ENCODE measurements at regions not wholly inside any gene's neighbourhood (a gene's known extent, or its start where the extent isn't known, plus 50 kb on each side); places are given as distances from the start of the nearest gene placed in this dataset.

GRCh38 chr7:81210137-81211064 lies 291.6 kb upstream of the SEMA3C start:
- no peaks in the 10 kb centered on the region for H3K36me3 ChIP-seq
- H3K9me3 ChIP-seq: no peaks in the 10 kb centered on the region
- 71 to 80% methylated on average over 2 of the region's 2 CpGs for WGBS, 2 donors
- no peak overlapping the region for H3K4me3 ChIP-seq (replicated peaks in 1 of 3)
- DNase-seq: no peak
- no peak overlapping the region for H3K27ac ChIP-seq
- TF ChIP-seq POLR2A (IDR thresholded peaks at IDR 0.05) (no peak), CTCF (IDR thresholded peaks at IDR 0.05) (no peak)
- H3K27me3 ChIP-seq: no peaks in the 10 kb centered on the region
- no peaks in the 10 kb centered on the region for H3K4me1 ChIP-seq
- intact Hi-C loops (cut with DNase I): no loop called here

GRCh38 chr7:81209059-81209458 lies 290.2 kb upstream of the SEMA3C start:
- no peak for DNase-seq
- Histone ChIP-seq H3K4me1 (no peaks in the 10 kb centered on the region), H3K4me3 (replicated peaks in 1 of 3) (no peak overlapping the region), H3K36me3 (no peaks in the 10 kb centered on the region), H3K27ac (no peak overlapping the region), H3K27me3 (no peaks in the 10 kb centered on the region), H3K9me3 (no peaks in the 10 kb centered on the region)
- TF ChIP-seq POLR2A (IDR thresholded peaks at IDR 0.05): no peak
- no peak for TF ChIP-seq CTCF (IDR thresholded peaks at IDR 0.05)
- WGBS, 2 donors: 87 to 88% methylated on average over 2 of the region's 2 CpGs
- intact Hi-C loops (cut with DNase I): no loop called here

- Histone ChIP-seq H3K27me3 (no peaks in the 10 kb centered on the region), H3K36me3 (no peaks in the 10 kb centered on the region), H3K4me1 (no peaks in the 10 kb centered on the region), H3K27ac (no peak overlapping the region), H3K9me3 (no peaks in the 10 kb centered on the region), H3K4me3 (replicated peaks in 1 of 3) (no peak overlapping the region)
- intact Hi-C loops (cut with DNase I): no loop called here
- TF ChIP-seq POLR2A (IDR thresholded peaks at IDR 0.05) (no peak), CTCF (IDR thresholded peaks at IDR 0.05) (no peak)
- no peak for DNase-seq
- 79 to 82% methylated on average over 5 of the region's 5 CpGs for WGBS, 2 donors
Measured at GRCh38 chr7:81207801-81208200, 288.9 kb upstream of the SEMA3C start.

- no peaks in the 10 kb centered on the region for H3K36me3 ChIP-seq
- TF ChIP-seq CTCF (IDR thresholded peaks at IDR 0.05): no peak
- no peak for TF ChIP-seq POLR2A (IDR thresholded peaks at IDR 0.05)
- H3K27me3 ChIP-seq: no peaks in the 10 kb centered on the region
- intact Hi-C loops (cut with DNase I): no loop called here
- H3K9me3 ChIP-seq: no peaks in the 10 kb centered on the region
- 90 to 92% methylated on average over 2 of the region's 2 CpGs for WGBS, 2 donors
- no peak overlapping the region for H3K27ac ChIP-seq
- H3K4me1 ChIP-seq: no peaks in the 10 kb centered on the region
- H3K4me3 ChIP-seq (replicated peaks in 1 of 3): no peak overlapping the region
- no peak for DNase-seq
Measured at GRCh38 chr7:81206667-81207360, 288.0 kb upstream of the SEMA3C start.

- TF ChIP-seq CTCF (IDR thresholded peaks at IDR 0.05): no peak
- TF ChIP-seq POLR2A (IDR thresholded peaks at IDR 0.05): no peak
- no peaks in the 10 kb centered on the region for H3K36me3 ChIP-seq
Measured at GRCh38 chr7:81206217-81206616, 287.4 kb upstream of the SEMA3C start.

More at GRCh38 chr7:81206217-81206616, 287.4 kb upstream of the SEMA3C start:
- Histone ChIP-seq H3K27ac (no peak overlapping the region), H3K9me3 (no peaks in the 10 kb centered on the region), H3K27me3 (no peaks in the 10 kb centered on the region), H3K4me3 (replicated peaks in 1 of 3) (no peak overlapping the region), H3K4me1 (no peaks in the 10 kb centered on the region)
- intact Hi-C loops (cut with DNase I): no loop called here
- 91% methylated on average over 3 of the region's 3 CpGs for WGBS, 2 donors
- no peak for DNase-seq

Data from thyroid gland (tissue), 4 donors.